ENCODE measurements at regions not wholly inside any gene's neighbourhood (a gene's known extent, or its start where the extent isn't known, plus 50 kb on each side); places are given as distances from the start of the nearest gene placed in this dataset.

- TF ChIP-seq CTCF (IDR thresholded peaks at IDR 0.05 in 8 of 11, conservative IDR thresholded peaks at IDR 0.05 in 3 of 11): no peak
- no peak for TF ChIP-seq POLR2A (IDR thresholded peaks at IDR 0.05)
Observed at GRCh38 chr11:38305682-38306081, 1707.6 kb upstream of the RAG2 start.

Data from spleen (tissue), 7 donors.